Keratinocyte (primary cell): ENCODE measurements at regions not wholly inside any gene's neighbourhood (a gene's known extent, or its start where the extent isn't known, plus 50 kb on each side); places are given as distances from the start of the nearest gene placed in this dataset.

Experiments
- EZH2 ChIP-seq: IDR thresholded peaks from one replicate; pipeline ENCODE4 v1.6.1; 2012; ENCODE audit warnings: inconsistent platforms, mild to moderate bottlenecking, low read length, moderate library complexity
- TF ChIP-seq, protein P1 (sequence below), 3 experiments: IDR thresholded peaks in 1 of 3; conservative IDR thresholded peaks in 1 of 3; optimal IDR thresholded peaks in 1 of 3; 2 replicates in 2 of 3; 3 replicates in 1 of 3; pipeline versions ENCODE3 to v1.5.1; 2011; ENCODE audit warnings: low read length in 3 of 3, mild to moderate bottlenecking in 3 of 3, moderate library complexity in 2 of 3, control low read depth in 1 of 3, inconsistent platforms in 1 of 3; ENCODE audit not compliant: insufficient read depth in 2 of 3; ENCODE audit errors: extremely low read depth in 1 of 3

DNA sequence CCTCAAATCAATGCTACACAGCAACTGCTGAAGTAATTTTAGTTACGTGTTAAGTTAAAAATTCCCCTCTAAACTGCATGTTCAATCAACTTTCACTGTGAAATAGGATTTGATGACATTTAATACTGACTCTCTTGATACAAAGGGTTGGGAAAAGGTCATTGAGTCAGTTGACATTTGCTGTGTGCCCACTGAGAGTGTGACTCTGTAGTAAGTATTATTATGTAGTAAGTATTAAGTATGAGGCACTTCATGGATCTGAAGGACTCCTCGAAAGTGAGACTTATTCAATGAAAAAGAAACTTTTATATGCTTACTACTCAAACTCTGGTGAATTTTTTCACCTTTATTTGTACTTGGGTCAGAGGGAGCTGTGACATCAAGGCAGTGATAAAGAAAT lies 83.1 kb upstream of the S1PR1 start:
- TF ChIP-seq EZH2 = no peak
- TF ChIP-seq, protein P1, sequence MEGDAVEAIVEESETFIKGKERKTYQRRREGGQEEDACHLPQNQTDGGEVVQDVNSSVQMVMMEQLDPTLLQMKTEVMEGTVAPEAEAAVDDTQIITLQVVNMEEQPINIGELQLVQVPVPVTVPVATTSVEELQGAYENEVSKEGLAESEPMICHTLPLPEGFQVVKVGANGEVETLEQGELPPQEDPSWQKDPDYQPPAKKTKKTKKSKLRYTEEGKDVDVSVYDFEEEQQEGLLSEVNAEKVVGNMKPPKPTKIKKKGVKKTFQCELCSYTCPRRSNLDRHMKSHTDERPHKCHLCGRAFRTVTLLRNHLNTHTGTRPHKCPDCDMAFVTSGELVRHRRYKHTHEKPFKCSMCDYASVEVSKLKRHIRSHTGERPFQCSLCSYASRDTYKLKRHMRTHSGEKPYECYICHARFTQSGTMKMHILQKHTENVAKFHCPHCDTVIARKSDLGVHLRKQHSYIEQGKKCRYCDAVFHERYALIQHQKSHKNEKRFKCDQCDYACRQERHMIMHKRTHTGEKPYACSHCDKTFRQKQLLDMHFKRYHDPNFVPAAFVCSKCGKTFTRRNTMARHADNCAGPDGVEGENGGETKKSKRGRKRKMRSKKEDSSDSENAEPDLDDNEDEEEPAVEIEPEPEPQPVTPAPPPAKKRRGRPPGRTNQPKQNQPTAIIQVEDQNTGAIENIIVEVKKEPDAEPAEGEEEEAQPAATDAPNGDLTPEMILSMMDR (optimal IDR thresholded peaks at IDR 0.05 in 1 of 3, IDR thresholded peaks at IDR 0.05 in 1 of 3, conservative IDR thresholded peaks at IDR 0.05 in 1 of 3; ENCODE audit: extremely low read depth in 1 of 3, insufficient read depth in 2 of 3, low read length in 3 of 3) = no peak
